HG02678 (cell line): ENCODE measurements at regions not wholly inside any gene's neighbourhood (a gene's known extent, or its start where the extent isn't known, plus 50 kb on each side); places are given as distances from the start of the nearest gene placed in this dataset.

Experiments used
- ATAC-seq: cut with Tn5 transposase; IDR thresholded peaks from one replicate; pipeline ENCODE4 v1.9.1; 2021; ENCODE audit warnings: mild to moderate bottlenecking, moderate library complexity; ENCODE audit not compliant: unreplicated experiment

DNA sequence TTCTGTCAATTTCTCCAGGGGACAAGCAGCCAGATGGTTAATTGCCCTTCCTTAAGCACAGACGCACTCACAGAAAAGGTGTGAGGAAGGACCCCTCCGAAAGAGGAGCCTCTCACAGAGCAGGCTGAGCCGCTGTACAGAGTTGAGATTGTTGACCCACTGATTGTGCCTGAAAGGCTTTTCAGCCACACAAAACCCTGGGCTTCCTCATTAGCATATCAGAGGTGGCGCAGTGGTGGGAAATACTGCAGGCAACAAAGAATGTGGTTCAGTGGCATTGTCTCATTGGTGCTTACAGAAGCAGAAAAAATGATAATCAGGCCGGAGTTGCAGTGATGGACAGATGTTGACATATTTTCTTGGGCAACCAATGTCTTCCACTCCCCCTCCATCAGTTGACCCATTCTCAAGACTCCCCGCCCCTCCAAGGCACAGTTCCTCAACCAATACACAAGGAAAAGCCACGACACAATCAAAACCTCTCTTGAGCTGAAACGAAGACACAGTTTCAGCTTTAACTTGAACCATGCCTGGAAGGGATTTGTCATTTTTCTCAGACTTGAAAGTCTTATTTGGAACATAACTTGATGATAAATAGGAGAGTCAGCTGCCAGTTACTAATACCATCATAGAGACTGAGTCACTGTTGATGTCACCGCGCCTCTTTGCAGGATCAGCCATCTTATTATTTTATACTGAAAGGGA, 53.1 kb downstream of the ATXN3L start:
- no peak for ATAC-seq

- no peak for ATAC-seq
Measured at GRCh38 chrX:13265549-13266132, 54.2 kb downstream of the ATXN3L start.

DNA sequence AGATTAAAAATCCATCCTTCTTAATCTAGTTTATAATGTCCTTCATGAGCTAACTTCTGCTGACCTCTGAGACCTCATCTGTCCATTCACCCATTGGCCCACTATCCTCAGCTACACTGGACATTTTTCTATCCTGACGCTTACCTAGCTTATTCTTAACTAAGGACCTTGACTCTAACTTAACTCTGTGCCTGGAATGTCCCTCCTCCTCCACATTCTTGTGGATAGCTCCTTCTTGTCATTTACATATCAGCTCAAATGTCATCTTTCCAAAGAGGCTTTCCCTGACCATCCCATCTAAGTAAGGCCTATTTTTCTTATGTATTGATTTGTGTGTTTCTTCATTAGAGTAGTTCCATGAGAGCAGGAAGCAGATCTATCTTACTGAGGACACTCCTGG, 54.7 kb downstream of the ATXN3L start:
- no peak for ATAC-seq

- ATAC-seq, result no peak
Measured at GRCh38 chrX:13263560-13264251, 56.1 kb downstream of the ATXN3L start.

- ATAC-seq, result no peak
Measured at GRCh38 chrX:13261348-13261747, 58.5 kb downstream of the ATXN3L start.

- ATAC-seq, result no peak
Measured at GRCh38 chrX:13260598-13260997, 59.3 kb downstream of the ATXN3L start.

GRCh38 chrX:13258725-13259124, 61.1 kb downstream of the ATXN3L start:
- ATAC-seq, result no peak

- ATAC-seq, result no peak
Measured at GRCh38 chrX:13258052-13258444, 61.8 kb downstream of the ATXN3L start.

DNA sequence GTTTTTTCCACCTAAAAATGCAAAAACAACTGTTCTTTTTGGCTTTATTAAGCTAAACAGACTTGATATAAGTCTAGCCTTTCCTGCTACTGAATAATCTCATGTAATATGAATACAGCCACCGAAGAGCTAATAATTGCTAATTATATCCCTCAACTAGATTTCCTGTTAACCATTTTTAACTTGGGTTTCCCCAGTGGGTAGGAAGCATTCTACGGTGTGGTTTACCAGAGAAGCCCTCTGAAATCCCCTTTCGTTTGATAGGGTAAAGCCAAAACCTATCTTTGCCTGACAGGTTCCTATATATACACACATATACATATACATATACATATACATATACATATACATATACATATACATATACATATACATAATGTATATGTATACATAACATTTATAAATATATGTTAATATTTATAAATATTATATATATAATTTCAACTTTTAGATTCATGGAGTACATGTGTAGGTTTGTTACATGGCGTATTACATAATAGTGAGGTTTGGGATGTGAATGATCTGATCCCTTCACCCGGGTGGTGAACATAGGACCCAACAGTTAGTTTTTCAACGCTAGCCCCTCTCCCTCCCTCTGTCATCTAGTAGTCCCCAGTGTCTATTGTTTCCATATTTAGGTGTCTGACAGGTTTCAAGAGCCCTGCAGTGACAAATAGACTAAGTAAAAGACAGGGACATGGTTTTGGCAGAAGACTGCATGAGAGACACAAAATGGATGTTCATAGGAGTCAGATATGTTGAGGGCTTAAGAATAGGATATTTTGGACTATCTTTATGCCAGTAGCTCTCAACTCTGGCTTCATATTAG, 62.4 kb downstream of the ATXN3L start:
- peak; percentile 45 for ATAC-seq

DNA sequence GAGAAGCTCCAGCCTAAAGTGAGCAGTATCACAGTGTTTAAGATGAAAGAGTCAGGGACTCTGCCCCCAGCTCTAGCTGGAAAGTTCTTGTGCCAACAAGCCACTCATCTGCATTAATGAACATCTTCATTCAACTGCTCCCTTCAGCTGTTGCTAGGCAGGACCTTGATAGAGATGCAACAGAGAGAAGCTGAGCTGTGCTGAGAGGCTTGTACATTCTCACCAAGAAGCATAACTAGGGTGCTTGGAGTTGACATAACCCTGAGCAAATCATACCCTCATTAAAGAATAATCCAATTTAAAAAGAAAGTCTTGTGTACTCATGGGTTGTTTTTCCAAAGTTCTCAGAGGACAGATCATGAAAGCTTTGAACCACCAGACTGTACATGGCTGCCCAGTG, 63.2 kb downstream of the ATXN3L start:
- ATAC-seq, result no peak

- no peak for ATAC-seq
Measured at GRCh38 chrX:13254870-13255269, 65.0 kb downstream of the ATXN3L start.

DNA sequence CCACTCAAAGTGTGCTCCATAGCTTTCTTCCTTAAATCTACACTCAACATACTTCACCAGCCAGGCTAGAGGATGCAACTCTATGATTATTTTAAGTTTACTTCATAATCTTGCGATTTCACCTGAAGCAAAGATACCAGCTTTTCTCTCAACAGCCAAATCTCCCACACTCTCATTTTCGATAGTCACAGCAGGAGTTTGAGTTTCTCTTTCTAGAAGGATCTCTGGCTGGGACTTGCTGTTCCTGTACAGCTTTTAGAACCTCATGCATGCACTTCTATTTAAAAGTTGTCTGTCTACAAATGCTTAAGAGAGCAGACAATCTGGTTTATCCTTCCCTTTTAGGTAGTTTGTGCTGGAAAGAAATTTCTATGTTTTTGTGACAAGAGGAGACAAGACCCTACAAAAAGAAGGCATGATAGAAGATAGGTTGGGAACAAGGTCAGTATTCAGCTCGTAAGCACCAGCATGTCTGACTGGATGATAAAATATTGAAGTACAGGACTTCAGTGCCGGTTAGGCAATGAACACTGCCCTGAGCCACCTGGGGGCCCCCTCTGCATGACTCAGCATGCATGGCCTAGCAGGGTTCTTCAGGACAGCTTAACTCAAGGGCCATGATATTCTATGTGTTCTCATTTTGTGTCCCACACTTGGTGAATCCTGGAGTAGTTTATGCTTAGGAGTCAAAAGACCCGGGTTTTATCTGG, 65.6 kb downstream of the ATXN3L start:
- ATAC-seq, result peak; percentile 57

DNA sequence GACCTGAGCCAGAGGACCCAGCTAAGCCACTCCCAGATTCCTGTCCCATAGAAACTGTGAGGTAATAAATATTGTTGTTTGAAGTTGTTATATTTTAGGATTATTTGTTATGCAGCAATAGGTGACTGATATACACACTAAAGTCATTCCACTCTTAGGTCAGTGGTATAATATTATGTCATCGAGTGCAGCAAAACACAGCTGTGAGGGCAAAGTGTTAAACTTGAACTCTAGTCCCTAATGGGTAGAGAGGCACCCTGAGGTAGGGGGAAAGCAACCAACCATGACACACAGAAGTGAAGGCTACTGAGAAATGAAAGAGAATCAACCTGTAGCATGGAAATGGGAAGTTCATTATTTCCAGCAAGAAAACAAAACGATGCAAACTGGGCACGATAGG, 66.6 kb downstream of the ATXN3L start:
- ATAC-seq, result no peak

DNA sequence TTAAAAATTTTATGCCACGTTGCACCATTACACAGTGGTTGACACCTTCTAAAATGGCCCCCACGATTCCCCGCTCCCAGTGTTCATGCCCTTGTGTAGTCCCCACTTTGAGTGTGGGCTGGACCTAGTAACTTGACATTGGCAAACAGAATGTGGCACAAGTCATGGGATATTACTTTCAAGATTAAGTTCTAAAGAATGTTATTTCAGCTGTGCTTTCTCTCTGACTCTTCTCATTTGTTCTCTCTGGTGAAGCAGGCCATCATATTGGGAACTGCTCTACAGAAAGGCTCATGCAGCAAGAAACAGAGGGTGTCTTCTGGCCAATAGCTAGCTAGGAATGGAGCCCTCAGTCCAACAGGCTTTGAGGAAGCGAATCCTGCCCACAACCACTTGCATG, 67.1 kb downstream of the ATXN3L start:
- no peak for ATAC-seq

DNA sequence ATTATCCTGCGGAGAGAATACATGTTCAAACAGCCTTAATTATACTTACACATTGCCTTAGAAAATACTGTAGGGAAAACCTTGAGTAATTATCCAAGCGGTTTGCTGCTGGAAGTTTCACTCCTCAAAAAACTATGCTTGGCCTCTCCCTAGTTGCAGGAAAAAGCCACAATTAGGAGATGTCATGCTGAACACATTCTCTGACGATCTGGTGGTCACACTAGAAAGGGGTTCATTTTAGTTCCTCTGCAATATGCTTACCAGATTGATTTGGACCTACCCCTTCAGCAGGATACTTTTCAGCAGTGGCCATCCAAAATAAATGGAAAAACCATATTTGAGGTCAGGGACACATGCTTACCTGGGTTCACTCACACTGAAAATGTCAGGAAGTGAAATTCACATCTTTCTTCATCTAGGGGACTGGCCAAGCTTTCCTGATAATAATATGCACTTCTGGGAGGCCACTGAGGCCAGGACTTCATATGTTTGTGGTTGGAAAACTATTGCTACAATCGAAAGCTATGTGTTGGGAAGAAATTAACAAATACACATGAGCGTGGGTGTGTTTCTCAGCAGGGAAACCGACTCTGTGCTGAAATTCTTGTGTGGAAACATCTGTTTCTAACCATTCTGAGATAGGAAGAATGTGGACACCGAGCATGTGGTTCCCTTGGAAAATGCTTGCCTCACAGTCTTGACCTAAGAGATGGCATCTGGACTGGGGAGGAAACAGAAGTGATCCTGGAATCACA, 68.8 kb downstream of the ATXN3L start:
- ATAC-seq, result no peak

DNA sequence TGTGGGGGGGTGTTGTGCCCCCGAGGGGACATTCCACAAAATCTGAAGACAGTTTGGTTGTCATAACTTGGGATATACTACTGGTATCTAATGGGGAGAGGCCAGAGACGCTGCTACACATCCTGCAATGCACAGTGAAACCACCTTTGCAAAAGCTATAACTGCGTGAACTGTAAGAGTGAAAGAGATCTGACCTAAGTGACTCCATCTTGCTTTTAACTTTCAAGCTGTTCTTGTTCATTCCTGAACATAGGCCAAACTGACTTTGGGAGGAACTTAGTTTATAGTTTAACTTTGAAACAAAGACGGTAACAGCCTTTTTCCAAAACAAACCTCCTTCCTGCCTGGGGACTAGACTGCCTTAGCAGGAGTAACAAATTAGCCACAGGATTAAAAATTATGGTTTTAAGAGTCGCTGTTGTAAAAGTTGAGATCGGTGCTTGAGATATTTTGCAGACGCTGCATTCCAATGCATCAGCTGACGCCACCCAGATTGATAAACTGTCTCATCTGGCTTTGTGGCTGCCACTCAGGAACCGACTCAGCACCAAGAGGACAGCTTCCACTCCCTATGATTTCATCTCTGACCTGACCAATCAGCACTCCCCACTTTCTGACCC, 70.9 kb downstream of the ATXN3L start:
- ATAC-seq, result no peak

DNA sequence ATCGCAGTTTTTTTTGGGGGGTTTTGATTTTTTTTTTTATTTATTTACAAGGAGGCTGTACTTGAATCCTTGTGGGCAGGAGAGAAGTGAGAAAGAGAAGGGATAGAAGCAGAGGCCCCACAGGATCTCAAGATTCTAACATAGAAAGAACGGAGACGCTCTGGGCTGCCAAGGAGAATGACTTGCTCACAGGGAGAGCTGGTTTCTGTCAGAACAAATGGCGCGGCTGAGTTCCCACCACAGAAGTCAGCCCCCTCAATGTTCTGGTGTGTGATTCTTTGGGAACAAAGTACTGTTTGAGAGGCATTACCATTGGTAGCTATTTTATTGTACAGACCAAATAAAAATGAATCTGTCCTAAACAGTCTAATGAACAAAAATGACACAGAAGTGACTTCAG, 80.6 kb downstream of the ATXN3L start:
- ATAC-seq, result no peak

GRCh38 chrX:13235930-13236329, 83.9 kb downstream of the ATXN3L start:
- ATAC-seq, result no peak

DNA sequence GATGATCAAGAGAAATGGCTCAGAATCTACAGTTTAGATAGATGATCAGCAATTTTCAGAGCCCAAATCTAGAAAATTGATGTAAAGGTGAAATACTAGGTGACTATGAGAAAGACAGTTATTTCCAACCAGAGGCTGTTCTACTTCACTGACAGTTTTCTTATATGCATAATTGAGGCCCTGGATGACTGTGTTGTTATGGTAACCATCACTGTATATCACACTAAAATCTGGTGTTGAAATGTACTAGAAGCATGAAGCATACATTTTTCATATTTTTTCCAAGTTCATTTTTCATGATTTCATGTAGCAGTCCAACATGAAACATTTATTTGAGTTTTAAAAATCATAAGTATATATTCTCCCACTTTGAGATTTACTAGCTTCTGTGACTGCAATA, 87.4 kb downstream of the ATXN3L start:
- no peak for ATAC-seq

GRCh38 chrX:13226214-13226613, 93.6 kb downstream of the ATXN3L start:
- ATAC-seq, result no peak
